ENCODE measurements at regions not wholly inside any gene's neighbourhood (a gene's known extent, or its start where the extent isn't known, plus 50 kb on each side); places are given as distances from the start of the nearest gene placed in this dataset.
"Not testable (repeated sequence)": the region's sequence is repeated elsewhere in the genome, so short reads cannot be mapped to it uniquely, and the experiment has no call there.

GRCh38 chr9:65430221-65430620 is 145.2 kb upstream of the FOXD4L5 start:
- no peaks in the 10 kb centered on the region for H3K36me3 ChIP-seq (ENCODE audit: insufficient read depth, low read length)
- no peak for DNase-seq (ENCODE audit: low spot score)
- CTCF ChIA-PET (ENCODE audit: unreplicated experiment): no interaction called here
- no peaks in the 10 kb centered on the region for H3K4me1 ChIP-seq (ENCODE audit: insufficient read depth, low read length, poor library complexity, severe bottlenecking)
- BruUV-seq (replicated peaks): no TSS peak
- no peak overlapping the region for H3K4me3 ChIP-seq (ENCODE audit: low read depth, low read length, poor library complexity, severe bottlenecking)
- TF ChIP-seq CTCF (conservative IDR thresholded peaks at IDR 0.05; ENCODE audit: low read length): no peak
- no peak for TF ChIP-seq EZH2phosphoT487 (IDR thresholded peaks at IDR 0.05; ENCODE audit: borderline replicate concordance, low read depth, low read length)
- POLR2A ChIA-PET: no interaction called here
- no peak overlapping the region for H2AFZ ChIP-seq (ENCODE audit: low read length)
- no peaks in the 10 kb centered on the region for H3K9me3 ChIP-seq (ENCODE audit: low read length)
- H3K27ac ChIP-seq (ENCODE audit: low read depth, low read length, poor library complexity, severe bottlenecking): no peak overlapping the region
- no peaks in the 10 kb centered on the region for H3K79me2 ChIP-seq (ENCODE audit: insufficient read depth, low read depth, low read length)
- H3K9me2 ChIP-seq (ENCODE audit: insufficient read depth, low read length): no peaks in the 10 kb centered on the region
- no peak overlapping the region for H3K4me2 ChIP-seq (ENCODE audit: low read length)
- intact Hi-C loops (cut with micrococcal nuclease; ENCODE audit: unreplicated experiment): no loop called here
- H4K20me1 ChIP-seq (ENCODE audit: insufficient read depth, low read length): no peaks in the 10 kb centered on the region

- CTCF ChIA-PET (ENCODE audit: unreplicated experiment); POLR2A ChIA-PET; H3K9me3 ChIP-seq (ENCODE audit: low read length): not testable (repeated sequence)
Observed at GRCh38 chr9:65427361-65427760, 142.4 kb upstream of the FOXD4L5 start.

GRCh38 chr9:65426813-65427212 is 141.8 kb upstream of the FOXD4L5 start:
- CTCF ChIA-PET (ENCODE audit: unreplicated experiment); H2AFZ ChIP-seq (ENCODE audit: low read length); H3K9me3 ChIP-seq (ENCODE audit: low read length); POLR2A ChIA-PET; BruUV-seq (replicated peaks); H4K20me1 ChIP-seq (ENCODE audit: insufficient read depth, low read length); H3K9me2 ChIP-seq (ENCODE audit: insufficient read depth, low read length); H3K36me3 ChIP-seq (ENCODE audit: insufficient read depth, low read length); intact Hi-C loops (cut with micrococcal nuclease; ENCODE audit: unreplicated experiment); H3K4me3 ChIP-seq (ENCODE audit: low read depth, low read length, poor library complexity, severe bottlenecking); H3K4me1 ChIP-seq (ENCODE audit: insufficient read depth, low read length, poor library complexity, severe bottlenecking); H3K27ac ChIP-seq (ENCODE audit: low read depth, low read length, poor library complexity, severe bottlenecking); H3K79me2 ChIP-seq (ENCODE audit: insufficient read depth, low read depth, low read length); H3K4me2 ChIP-seq (ENCODE audit: low read length); DNase-seq (ENCODE audit: low spot score): not testable (repeated sequence)

More at GRCh38 chr9:65427361-65427760, 142.4 kb upstream of the FOXD4L5 start:
- H2AFZ ChIP-seq (ENCODE audit: low read length); H4K20me1 ChIP-seq (ENCODE audit: insufficient read depth, low read length); H3K36me3 ChIP-seq (ENCODE audit: insufficient read depth, low read length); H3K4me2 ChIP-seq (ENCODE audit: low read length); H3K27ac ChIP-seq (ENCODE audit: low read depth, low read length, poor library complexity, severe bottlenecking); H3K79me2 ChIP-seq (ENCODE audit: insufficient read depth, low read depth, low read length); DNase-seq (ENCODE audit: low spot score); H3K4me3 ChIP-seq (ENCODE audit: low read depth, low read length, poor library complexity, severe bottlenecking); H3K9me2 ChIP-seq (ENCODE audit: insufficient read depth, low read length); H3K4me1 ChIP-seq (ENCODE audit: insufficient read depth, low read length, poor library complexity, severe bottlenecking); BruUV-seq (replicated peaks); intact Hi-C loops (cut with micrococcal nuclease; ENCODE audit: unreplicated experiment): not testable (repeated sequence)

GRCh38 chr9:65426231-65426630 is 141.2 kb upstream of the FOXD4L5 start:
- TF ChIP-seq CTCF (conservative IDR thresholded peaks at IDR 0.05; ENCODE audit: low read length) (no peak), EZH2phosphoT487 (IDR thresholded peaks at IDR 0.05; ENCODE audit: borderline replicate concordance, low read depth, low read length) (no peak)
- no peak overlapping the region for H3K4me3 ChIP-seq (ENCODE audit: low read depth, low read length, poor library complexity, severe bottlenecking)
- H2AFZ ChIP-seq (ENCODE audit: low read length): no peak overlapping the region
- DNase-seq (ENCODE audit: low spot score): no peak
- no peak overlapping the region for H3K27ac ChIP-seq (ENCODE audit: low read depth, low read length, poor library complexity, severe bottlenecking)
- H3K4me1 ChIP-seq (ENCODE audit: insufficient read depth, low read length, poor library complexity, severe bottlenecking): no peaks in the 10 kb centered on the region
- CTCF ChIA-PET (ENCODE audit: unreplicated experiment): no interaction called here
- H3K79me2 ChIP-seq (ENCODE audit: insufficient read depth, low read depth, low read length): no peaks in the 10 kb centered on the region
- POLR2A ChIA-PET: no interaction called here
- H4K20me1 ChIP-seq (ENCODE audit: insufficient read depth, low read length): no peaks in the 10 kb centered on the region
- no peak overlapping the region for H3K4me2 ChIP-seq (ENCODE audit: low read length)
- no peaks in the 10 kb centered on the region for H3K9me2 ChIP-seq (ENCODE audit: insufficient read depth, low read length)
- intact Hi-C loops (cut with micrococcal nuclease; ENCODE audit: unreplicated experiment): no loop called here
- no peaks in the 10 kb centered on the region for H3K36me3 ChIP-seq (ENCODE audit: insufficient read depth, low read length)
- H3K9me3 ChIP-seq (ENCODE audit: low read length): no peaks in the 10 kb centered on the region
- no TSS peak for BruUV-seq (replicated peaks)

- H3K9me2 ChIP-seq (ENCODE audit: insufficient read depth, low read length); CTCF ChIA-PET (ENCODE audit: unreplicated experiment); H4K20me1 ChIP-seq (ENCODE audit: insufficient read depth, low read length); H3K4me2 ChIP-seq (ENCODE audit: low read length); H2AFZ ChIP-seq (ENCODE audit: low read length); H3K4me3 ChIP-seq (ENCODE audit: low read depth, low read length, poor library complexity, severe bottlenecking); H3K4me1 ChIP-seq (ENCODE audit: insufficient read depth, low read length, poor library complexity, severe bottlenecking); BruUV-seq (replicated peaks); H3K9me3 ChIP-seq (ENCODE audit: low read length); H3K36me3 ChIP-seq (ENCODE audit: insufficient read depth, low read length); DNase-seq (ENCODE audit: low spot score); H3K27ac ChIP-seq (ENCODE audit: low read depth, low read length, poor library complexity, severe bottlenecking); H3K79me2 ChIP-seq (ENCODE audit: insufficient read depth, low read depth, low read length); POLR2A ChIA-PET; intact Hi-C loops (cut with micrococcal nuclease; ENCODE audit: unreplicated experiment): not testable (repeated sequence)
Observed at GRCh38 chr9:65425183-65425582, 140.2 kb upstream of the FOXD4L5 start.

Measured in OCI-LY7 (cell line).